Right cardiac atrium (tissue), 5 donors: ENCODE measurements at regions not wholly inside any gene's neighbourhood (a gene's known extent, or its start where the extent isn't known, plus 50 kb on each side); places are given as distances from the start of the nearest gene placed in this dataset.
"Not testable (repeated sequence)": the region's sequence is repeated elsewhere in the genome, so short reads cannot be mapped to it uniquely, and the experiment has no call there.

Source experiments
- ATAC-seq, 2 donors: fragments of 200-7000 bp; cut with Tn5 transposase; one replicate each; pipeline versions ENCODE4 v1.8.0 to v1.9.1; 2020; ENCODE audit warnings: moderate library complexity in 2 of 2, mild to moderate bottlenecking in 1 of 2
- DNase-seq, 3 donors: peaks; one replicate each; pipeline ENCODE4 v3.0.0-alpha.2; 2020
- H3K27ac ChIP-seq: one replicate; pipeline ENCODE4 v1.5.1; 2013; ENCODE audit warnings: mild to moderate bottlenecking, low read length, control low read depth, moderate library complexity
- H3K27me3 ChIP-seq: one replicate; pipeline ENCODE4 v1.6.1; 2013; ENCODE audit not compliant: control insufficient read depth, insufficient read depth
- H3K4me1 ChIP-seq: one replicate; pipeline ENCODE4 v1.6.1; 2013; ENCODE audit warnings: low read length; ENCODE audit not compliant: control insufficient read depth, insufficient read depth
- H3K4me3 ChIP-seq: one replicate; pipeline ENCODE4 v1.5.1; 2013; ENCODE audit warnings: low read length, control low read depth
- H3K9me3 ChIP-seq: one replicate; pipeline ENCODE4 v1.6.1; 2013; ENCODE audit warnings: low read length; ENCODE audit not compliant: control insufficient read depth
- WGBS: extraction: QIAGEN DNeasy Blood & Tissue Kit; methylation state at CpG from one replicate; pipeline ENCODE4 v1.1.7; 2013; 5-methylcytosine and 5-hydroxymethylcytosine counted together
- intact Hi-C, 4 donors: fragments of 100-400 bp; cut with DNase I; formaldehyde crosslinking; loops; one replicate each; pipeline versions ENCODE4 v1.11.0 to v1.14.0; 2022 to 2023
- donor health status: healthy with polysubstance abuse.
- donor health status: DM: no; HTN: yes; CAD: no.
- donor health status: DM: no; HTN: no; CAD: no.
- donor health status: DM: no; HTN: yes; CAD: no; lungs with severe emphysema.
- donor health status: DM: yes; HTN: yes; CAD: no.

DNA sequence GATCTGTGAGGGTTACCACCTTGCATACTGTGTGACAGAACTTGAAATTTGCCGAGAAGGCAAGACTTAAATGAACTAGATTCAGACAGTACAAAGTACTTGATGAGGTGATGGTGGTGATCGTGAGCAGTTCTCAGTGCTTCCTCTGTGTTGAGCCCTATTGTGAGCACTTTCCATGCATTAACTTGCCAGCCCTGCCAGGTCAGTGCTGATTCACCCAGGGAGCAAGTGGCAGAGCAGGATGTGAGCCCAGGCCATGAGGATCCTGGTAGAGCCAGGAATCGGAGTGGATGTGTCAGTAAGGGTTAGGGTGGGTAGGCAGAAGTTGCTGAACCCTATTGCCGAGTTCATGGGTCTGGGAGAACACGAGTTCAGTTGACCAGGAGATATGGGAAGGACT, 4545.7 kb upstream of the TPTE start:
- ATAC-seq, H3K27ac ChIP-seq, H3K4me1 ChIP-seq, DNase-seq, intact Hi-C loops, H3K9me3 ChIP-seq, H3K27me3 ChIP-seq, H3K4me3 ChIP-seq: not testable (repeated sequence)
- WGBS: no CpG with 5 or more reads among the region's 5 CpGs

- ATAC-seq, H3K4me1 ChIP-seq, H3K4me3 ChIP-seq, H3K27me3 ChIP-seq, DNase-seq, intact Hi-C loops, H3K9me3 ChIP-seq, H3K27ac ChIP-seq: not testable (repeated sequence)
- no CpG with 5 or more reads among the region's 2 CpGs for WGBS
Observed at GRCh38 chr21:5997586-5997985, 4523.8 kb upstream of the TPTE start.

DNA sequence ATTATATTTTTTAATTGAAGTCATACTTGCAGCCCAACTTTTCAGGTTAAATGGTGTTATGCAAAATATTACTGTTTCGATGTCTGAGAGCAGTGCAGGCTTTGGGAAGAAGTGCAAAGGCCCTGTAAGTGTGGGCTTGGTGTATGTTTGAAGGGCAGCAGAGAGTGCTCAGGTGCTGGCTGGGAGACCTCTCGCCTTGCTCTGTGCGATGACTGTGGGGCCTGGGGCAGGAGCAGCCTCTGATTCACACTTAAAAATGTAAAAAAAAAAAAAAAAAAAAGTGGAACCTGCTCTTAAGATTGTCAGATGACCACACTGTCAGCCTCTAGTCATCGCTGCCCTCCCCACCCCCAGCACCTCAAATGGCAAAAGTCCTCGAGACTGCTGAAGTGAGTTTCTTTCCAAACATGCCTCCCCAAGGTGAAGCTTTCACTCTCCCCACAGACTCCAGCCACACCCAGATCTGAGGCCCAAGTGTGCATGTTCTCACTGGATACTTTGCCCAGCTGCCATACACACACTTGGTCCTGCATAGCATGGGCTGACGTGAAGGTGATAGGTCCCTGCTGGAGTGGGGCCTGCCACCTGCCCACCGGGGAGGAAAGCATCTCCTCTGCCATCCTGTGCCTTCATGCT, 4505.8 kb upstream of the TPTE start:
- DNase-seq, H3K4me3 ChIP-seq, H3K27ac ChIP-seq, H3K27me3 ChIP-seq, intact Hi-C loops, H3K4me1 ChIP-seq, ATAC-seq, H3K9me3 ChIP-seq: not testable (repeated sequence)
- WGBS: no CpG with 5 or more reads among the region's 7 CpGs

- intact Hi-C loops, H3K4me3 ChIP-seq, ATAC-seq, H3K27ac ChIP-seq, H3K4me1 ChIP-seq, H3K9me3 ChIP-seq, DNase-seq, H3K27me3 ChIP-seq: not testable (repeated sequence)
- WGBS: no CpG with 5 or more reads among the region's 5 CpGs
Observed at GRCh38 chr21:6020460-6020859, 4500.9 kb upstream of the TPTE start.

DNA sequence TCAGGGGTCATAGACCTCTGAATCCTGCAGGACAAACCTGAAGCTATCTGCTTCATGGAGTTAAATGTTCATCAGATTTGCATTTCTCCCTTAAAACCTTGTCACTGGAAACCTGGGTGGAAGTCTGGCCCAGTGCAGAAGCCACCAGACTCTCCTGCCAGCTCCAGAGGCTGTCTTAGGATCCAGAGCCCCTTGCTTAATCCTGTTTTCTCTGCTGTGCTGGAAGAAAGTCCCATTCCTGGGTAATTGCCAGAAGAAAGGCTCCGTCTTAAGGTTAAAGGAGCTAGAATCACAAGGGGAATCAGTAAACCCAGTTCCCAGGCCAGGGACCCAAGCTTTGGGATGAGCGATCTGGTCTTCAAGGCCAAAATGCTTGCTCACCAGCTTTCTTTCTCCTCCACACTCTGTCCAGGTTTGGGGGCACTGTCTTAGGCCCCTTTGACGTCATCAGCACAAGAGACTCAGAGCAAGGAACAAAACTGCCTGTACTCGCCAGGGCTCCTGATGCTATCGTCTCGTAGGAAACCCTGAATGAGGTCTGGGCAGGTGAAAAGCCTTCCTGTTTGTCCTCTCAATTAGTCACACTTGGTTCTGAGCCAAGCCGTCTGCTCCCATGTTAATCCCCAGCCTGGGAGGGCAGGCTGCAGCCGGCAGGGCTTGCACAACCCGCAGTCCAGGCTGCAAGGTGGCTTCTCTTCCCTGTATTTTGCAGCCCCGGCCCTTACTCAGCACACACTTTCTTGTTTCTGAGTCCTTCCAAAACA, 4500.2 kb upstream of the TPTE start:
- H3K4me3 ChIP-seq, H3K9me3 ChIP-seq, H3K27ac ChIP-seq, intact Hi-C loops, H3K27me3 ChIP-seq, DNase-seq, H3K4me1 ChIP-seq: not testable (repeated sequence)
- no CpG with 5 or more reads among the region's 10 CpGs for WGBS
- ATAC-seq: peak; percentile 84 to 94

GRCh38 chr21:6021717-6022270, 4499.6 kb upstream of the TPTE start:
- H3K27me3 ChIP-seq, intact Hi-C loops, H3K9me3 ChIP-seq, H3K4me1 ChIP-seq, H3K27ac ChIP-seq, DNase-seq, H3K4me3 ChIP-seq: not testable (repeated sequence)
- no CpG with 5 or more reads among the region's 4 CpGs for WGBS
- ATAC-seq: peak in 1 of 2 donors; percentile 22

DNA sequence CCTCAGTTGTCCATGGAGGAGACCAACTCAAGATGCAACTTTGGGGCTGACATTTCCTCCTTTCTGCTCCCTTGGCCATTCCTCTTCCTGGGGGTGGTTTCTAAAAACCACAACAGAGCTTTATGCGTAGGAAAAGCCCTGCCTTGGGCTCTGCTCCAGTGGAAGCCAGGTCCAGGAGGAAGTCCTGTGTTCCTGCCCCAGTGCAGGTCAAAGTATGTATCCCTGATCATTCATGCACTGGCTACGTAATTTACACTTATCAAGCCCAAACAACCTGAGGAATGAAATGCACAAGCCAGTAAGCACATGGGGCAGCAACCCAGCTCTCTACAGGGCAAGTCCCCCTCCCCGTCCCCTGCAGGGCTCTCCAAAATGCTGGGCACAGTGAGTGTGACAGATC, 4498.1 kb upstream of the TPTE start:
- H3K4me3 ChIP-seq, H3K4me1 ChIP-seq, intact Hi-C loops, H3K27ac ChIP-seq, H3K9me3 ChIP-seq, DNase-seq, H3K27me3 ChIP-seq, ATAC-seq: not testable (repeated sequence)
- WGBS: no CpG with 5 or more reads among the region's 3 CpGs

DNA sequence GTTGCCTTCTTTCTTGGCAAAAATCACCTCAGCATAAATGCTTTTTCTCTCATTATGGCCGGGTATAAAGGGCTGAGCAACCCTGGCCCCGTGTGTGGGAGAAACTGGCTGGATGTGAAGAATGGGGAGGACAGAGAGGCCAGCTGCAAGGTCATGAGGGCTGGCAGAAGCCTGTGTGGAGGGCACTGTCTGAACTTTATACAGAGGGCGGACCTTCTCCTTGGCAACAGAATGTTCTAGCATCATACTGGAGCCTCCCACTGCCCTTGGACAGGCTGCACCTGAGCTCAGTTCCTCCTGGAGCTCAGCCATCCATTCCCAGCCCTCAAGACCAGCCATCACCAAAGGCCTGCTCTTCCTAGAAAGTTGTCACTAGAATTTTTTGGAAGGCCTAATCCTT, 4496.2 kb upstream of the TPTE start:
- H3K27ac ChIP-seq, DNase-seq, H3K4me3 ChIP-seq, ATAC-seq, H3K27me3 ChIP-seq, H3K4me1 ChIP-seq, intact Hi-C loops, H3K9me3 ChIP-seq: not testable (repeated sequence)
- no CpG with 5 or more reads among the region's 3 CpGs for WGBS

DNA sequence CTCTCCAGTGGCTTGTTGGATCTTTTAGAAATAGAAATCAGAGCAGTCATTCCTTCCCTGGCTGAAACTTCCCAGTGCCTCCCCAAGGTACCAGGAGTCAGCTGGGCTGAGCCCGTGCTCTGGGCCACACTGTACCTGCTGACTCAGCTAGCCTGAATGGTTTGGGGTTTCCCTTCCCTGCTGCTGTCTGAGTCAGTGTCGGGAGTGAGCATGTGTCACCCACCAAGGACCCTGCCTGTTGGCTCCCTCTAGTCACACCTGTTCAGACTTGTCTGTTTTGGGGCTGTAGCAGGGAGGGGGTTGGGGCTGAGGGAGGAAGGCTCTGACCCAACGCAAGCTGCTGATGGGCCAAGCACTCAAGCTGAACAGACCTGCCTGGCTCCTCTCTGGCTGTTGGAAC, 4493.9 kb upstream of the TPTE start:
- H3K27me3 ChIP-seq, DNase-seq, H3K4me1 ChIP-seq, intact Hi-C loops, H3K4me3 ChIP-seq, H3K9me3 ChIP-seq, H3K27ac ChIP-seq: not testable (repeated sequence)
- peak in 1 of 2 donors; percentile 59 for ATAC-seq
- WGBS: no CpG with 5 or more reads among the region's 3 CpGs

- intact Hi-C loops, DNase-seq, H3K4me3 ChIP-seq, H3K4me1 ChIP-seq, H3K27ac ChIP-seq, H3K9me3 ChIP-seq, H3K27me3 ChIP-seq: not testable (repeated sequence)
- peak; percentile 30 to 81 for ATAC-seq
- WGBS: no CpG with 5 or more reads among the region's 14 CpGs
Observed at GRCh38 chr21:6034124-6034678, 4487.2 kb upstream of the TPTE start.

- H3K4me1 ChIP-seq, H3K27ac ChIP-seq, H3K27me3 ChIP-seq, DNase-seq, H3K4me3 ChIP-seq, intact Hi-C loops, H3K9me3 ChIP-seq: not testable (repeated sequence)
- WGBS: no CpG with 5 or more reads among the region's 15 CpGs
- peak; percentile 53 to 57 for ATAC-seq
Observed at GRCh38 chr21:6034820-6035473, 4486.4 kb upstream of the TPTE start.
